SK-N-SH treated with all-trans-retinoic acid at 6 μM for 48 hours (cell line): ENCODE measurements at regions not wholly inside any gene's neighbourhood (a gene's known extent, or its start where the extent isn't known, plus 50 kb on each side); places are given as distances from the start of the nearest gene placed in this dataset.
"Not testable (repeated sequence)": the region's sequence is repeated elsewhere in the genome, so short reads cannot be mapped to it uniquely, and the experiment has no call there.

Source experiments
- ARNTL ChIP-seq: fragments of 450-650 bp; formaldehyde crosslinking; IDR thresholded peaks from 2 replicates; pipeline ENCODE4 v1.5.0; 2020; ENCODE audit warnings: low read depth, mild to moderate bottlenecking, moderate library complexity, borderline replicate concordance
- OSR1 ChIP-seq: fragments of 250-450 bp; sonication (Bioruptor Pico); IDR thresholded peaks from 2 replicates; pipeline ENCODE4 v1.8.0; 2022; ENCODE audit warnings: moderate library complexity, mild to moderate bottlenecking, inconsistent platforms
- PPARA ChIP-seq: fragments of 250-450 bp; sonication (Bioruptor Pico); IDR thresholded peaks from 2 replicates; pipeline ENCODE4 v1.5.0; 2020; ENCODE audit warnings: mild to moderate bottlenecking, borderline replicate concordance
- TF ChIP-seq, protein P1 (sequence below): fragments of 250-450 bp; sonication (Bioruptor Pico); IDR thresholded peaks from 2 replicates; pipeline ENCODE4 v1.8.0; 2020; ENCODE audit warnings: mild to moderate bottlenecking, moderate library complexity, borderline replicate concordance

DNA sequence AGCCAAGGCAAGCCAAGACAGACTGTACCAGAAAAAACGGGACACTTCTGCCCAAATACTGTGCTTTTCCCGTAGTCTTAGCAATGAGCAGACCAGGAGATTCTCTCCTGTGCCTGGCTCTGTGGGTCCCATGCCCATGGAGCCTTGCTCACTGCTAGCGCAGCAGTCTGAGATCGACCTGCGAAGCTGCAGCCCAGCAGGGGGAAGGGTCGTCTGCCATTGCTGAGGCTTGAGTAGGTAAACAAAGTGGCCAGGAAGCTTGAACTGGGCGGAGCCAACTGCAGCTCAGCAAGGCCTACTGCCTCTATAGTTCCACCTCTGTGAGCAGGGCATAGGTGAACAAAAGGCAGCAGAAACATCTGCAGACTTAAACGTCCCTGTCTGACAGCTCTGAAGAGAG lies 647.3 kb upstream of the C16orf82 start:
- TF ChIP-seq, protein P1, sequence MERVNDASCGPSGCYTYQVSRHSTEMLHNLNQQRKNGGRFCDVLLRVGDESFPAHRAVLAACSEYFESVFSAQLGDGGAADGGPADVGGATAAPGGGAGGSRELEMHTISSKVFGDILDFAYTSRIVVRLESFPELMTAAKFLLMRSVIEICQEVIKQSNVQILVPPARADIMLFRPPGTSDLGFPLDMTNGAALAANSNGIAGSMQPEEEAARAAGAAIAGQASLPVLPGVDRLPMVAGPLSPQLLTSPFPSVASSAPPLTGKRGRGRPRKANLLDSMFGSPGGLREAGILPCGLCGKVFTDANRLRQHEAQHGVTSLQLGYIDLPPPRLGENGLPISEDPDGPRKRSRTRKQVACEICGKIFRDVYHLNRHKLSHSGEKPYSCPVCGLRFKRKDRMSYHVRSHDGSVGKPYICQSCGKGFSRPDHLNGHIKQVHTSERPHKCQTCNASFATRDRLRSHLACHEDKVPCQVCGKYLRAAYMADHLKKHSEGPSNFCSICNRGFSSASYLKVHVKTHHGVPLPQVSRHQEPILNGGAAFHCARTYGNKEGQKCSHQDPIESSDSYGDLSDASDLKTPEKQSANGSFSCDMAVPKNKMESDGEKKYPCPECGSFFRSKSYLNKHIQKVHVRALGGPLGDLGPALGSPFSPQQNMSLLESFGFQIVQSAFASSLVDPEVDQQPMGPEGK (CRISPR knock-in tag): not testable (repeated sequence)
- not testable (repeated sequence) for TF ChIP-seq OSR1 (CRISPR knock-in tag); PPARA (CRISPR knock-in tag); ARNTL
